GM10847 (cell line): ENCODE measurements at regions not wholly inside any gene's neighbourhood (a gene's known extent, or its start where the extent isn't known, plus 50 kb on each side); places are given as distances from the start of the nearest gene placed in this dataset.

Experiments used
- POLR2A ChIP-seq: IDR thresholded peaks from 2 replicates; pipeline ENCODE4 v1.6.1; 2011; ENCODE audit not compliant: insufficient read length; ENCODE audit errors: extremely low read depth

DNA sequence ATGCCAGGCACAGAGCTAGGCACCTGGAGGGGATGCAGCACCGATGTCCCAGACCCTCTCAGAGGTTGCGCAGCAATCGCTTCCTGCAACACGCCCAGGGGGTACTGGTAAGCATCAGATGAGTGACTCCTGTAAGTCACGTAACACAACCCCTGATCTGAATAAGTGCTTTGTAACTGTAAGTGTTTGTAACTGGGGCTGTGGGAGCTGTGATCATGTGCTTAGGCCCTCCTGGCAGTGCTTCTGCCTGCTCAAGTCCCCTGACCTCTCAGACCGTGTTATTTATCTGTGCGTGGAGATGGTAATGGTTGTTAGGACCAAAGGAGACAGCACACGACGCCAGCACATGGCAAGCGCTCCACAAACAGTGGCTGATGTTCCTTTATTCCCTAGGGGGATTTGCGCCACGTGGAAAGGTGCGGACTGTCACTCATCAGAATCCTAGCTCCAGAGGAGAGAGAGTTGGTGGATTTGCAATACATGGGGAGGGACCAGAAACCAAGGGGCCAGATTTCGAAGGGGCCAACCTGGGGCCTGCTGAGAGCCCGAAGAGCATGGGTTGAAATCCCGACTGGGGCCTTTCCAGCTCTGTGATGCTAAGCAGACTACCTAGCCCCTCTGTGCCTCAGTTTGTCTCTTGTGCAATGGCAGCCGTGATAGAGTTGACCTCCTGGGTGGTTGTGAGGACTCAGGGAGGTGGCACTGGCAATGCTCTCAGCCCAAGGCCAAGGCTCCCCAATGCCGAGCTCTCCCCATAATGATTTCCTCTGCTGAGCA lies 151.8 kb downstream of the IRF8 start:
- TF ChIP-seq POLR2A = no peak

DNA sequence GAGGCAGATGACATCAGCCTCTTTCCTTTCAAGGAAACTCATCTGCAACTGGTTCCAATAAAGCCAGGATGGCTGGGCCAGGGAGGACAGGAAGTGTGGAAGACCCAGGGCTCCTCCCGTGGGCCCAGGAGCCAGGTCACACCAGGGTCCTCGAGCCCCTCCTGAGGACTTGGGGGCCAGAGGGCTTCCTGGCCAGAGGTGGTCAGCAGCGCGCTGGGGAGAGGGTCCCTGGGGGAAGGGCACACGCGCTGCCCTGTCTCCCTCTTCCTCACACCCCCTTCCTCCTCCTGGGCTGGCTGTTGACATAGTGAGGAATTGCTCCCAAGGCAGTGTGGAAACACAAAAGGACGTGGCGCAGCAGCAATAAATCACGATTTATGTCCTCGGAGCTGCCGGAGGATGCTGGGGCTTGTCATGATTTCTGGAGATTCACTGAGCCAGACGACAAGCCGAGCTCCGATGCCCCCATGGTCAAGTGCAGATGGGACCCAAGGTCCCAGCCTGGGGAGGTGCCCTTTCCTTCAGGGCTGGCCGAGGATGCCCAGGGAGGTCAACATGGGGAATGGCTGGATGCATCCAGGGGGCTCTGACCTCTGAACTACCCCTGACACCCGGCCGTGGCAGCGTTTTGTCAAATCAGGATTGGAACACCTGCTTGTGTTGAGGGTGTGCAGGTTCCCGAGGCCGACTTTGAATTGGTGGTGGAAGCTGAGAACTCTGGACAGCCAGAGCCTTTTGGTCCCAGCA lies 152.6 kb downstream of the IRF8 start:
- no peak for TF ChIP-seq POLR2A

DNA sequence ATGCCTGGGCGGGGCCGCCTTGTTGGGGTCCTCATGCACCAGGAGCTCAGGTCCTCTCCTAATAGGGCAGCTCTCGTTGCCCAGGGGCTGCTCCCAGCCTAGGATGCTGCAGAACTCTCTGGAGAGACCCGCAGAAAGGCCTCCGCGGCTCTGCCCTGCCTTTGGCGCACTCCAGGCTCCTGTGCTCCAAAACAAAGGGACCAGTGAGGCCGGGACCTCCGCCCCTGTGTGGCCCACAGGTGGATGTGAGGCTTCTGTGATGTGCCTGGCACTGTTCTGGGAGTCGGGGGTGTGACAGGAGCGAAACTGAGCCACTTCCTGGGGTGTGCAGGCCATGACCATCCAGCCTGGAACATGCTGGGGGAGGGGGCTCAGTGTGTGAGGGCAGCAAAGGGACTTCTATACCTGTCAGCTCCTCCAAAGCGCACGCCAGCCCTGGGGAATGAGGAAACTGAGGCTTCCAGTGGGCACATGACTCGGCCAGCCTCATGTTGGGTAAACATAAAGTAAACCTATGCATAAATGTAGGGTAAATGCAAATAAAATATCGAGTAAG lies 153.2 kb downstream of the IRF8 start:
- no peak for TF ChIP-seq POLR2A

DNA sequence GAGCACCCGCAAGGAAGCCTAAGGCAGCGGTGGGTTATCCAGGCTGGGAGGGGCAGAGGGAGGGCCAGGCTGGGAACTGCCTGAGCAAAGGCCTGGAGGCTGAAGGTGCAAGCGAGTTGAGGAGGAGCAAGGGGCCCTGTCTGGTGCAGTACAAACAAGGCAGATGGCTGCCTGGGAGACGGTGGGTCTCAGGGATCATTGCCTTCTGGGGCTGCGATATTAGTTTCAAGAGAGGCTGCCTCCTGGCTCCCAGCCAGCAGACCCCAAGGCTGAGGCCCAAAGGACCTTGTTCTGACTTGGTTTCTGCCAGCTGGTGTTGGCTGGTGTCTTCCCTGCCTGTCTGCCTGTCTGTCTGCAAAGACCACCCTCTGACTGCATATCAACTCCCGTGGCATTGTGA lies 154.0 kb downstream of the IRF8 start:
- TF ChIP-seq POLR2A = no peak

DNA sequence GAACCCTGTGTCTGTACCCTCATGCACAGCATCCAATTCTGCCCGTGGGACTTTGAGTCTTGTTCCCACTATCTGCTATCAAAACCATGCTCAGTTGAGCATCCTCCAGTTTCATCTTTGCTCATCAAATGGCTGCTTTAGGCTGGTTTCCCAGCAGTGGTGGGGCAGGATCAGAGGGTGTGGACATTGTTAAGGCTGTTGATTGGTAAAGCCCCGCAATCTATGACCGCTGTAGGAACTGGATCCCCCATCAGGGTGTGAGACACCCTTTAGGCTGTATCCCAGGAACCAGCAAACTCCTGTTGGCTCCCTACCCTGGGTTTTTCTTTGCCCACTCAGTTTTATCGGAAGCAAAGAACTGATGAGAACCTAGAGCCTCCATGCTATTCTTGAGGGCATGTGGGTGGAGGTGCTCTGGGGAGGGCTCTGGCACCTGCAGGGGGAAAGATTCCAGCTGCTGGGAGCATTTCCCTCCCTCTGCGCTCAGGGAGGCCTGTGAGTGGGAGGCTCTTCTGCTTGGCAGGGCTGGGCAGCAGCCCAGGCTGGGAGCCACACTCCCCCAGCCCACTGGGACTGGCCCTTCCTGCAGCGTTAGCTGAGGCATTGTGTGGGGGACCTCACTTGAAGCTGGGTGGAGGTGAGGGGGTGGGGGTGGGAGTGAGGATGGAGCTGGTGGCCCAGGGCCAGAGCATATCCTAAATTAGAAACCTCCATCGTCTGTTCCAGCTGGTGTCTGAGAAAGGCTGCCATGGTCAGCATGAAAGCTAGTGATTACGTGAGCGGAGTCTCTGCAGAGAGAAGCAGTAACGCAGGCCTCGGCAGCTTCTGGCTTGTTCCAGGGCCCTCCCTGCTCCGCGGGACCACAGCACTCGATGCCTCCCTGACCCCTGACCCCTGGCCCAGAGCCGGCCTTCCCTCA lies 160.6 kb downstream of the IRF8 start:
- TF ChIP-seq POLR2A = no peak

DNA sequence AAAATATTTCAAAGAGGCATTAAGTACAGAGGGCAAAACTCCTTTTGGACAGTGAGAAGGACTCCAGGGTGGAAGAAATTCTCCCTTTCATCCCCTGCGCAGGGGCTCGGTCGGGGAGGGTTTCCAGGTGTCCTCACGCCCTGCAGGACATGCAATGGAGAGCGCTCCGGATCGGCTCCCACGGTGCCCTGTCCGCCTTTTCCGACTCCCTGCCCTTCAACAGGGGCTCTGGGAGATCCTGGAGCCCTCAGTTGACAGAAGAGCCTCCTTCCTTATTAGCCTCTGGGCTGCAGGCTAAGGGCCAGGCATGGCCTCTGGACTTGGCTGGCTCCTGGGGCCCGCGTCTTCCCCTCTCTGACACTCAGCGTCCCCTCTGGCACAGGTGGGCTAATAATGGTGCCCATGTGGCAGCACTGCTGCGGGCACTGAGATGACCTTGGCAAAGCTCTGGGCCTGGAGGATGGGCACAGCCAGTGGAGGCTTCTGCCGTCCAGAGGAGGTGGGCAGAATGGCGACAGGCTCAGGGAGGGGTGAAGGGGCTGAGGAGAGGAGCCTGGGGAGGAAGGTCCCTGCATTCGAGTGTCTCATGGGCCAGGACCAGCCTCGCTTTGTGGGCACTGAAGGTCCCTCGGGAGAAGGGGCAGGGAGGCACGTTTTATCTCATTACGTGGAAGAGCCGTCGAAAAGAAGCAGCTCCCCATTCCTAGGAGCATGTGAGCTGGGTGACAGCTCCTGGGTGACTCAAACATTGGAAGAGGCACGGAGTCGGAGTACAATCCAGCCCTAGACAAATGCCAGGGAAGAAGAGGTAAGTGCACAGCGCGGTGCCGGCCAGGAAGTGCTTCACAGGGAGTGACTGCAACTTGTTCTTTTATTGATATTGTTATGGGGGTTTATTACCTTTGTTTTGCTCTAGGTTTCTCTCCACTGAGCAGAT lies 161.7 kb downstream of the IRF8 start:
- TF ChIP-seq POLR2A = no peak

DNA sequence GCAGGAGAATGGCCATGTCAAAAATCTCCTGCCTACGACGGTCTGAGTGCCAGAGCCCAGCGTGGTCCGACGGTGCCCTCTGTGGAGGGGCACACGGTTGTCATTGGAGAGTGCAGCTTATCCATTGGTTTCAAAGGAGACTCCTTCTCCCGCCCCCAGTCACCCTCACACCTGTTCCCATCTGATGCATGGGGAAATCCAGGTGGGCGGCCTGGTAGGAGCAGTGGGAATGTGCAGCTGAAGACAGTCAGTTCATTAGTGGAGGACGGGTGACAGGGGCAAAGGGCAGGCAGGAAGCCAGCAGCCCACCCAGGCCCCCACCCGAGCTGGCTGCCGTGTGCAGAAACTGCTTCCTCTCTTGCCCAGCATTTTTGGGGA lies 162.3 kb downstream of the IRF8 start:
- no peak for TF ChIP-seq POLR2A

DNA sequence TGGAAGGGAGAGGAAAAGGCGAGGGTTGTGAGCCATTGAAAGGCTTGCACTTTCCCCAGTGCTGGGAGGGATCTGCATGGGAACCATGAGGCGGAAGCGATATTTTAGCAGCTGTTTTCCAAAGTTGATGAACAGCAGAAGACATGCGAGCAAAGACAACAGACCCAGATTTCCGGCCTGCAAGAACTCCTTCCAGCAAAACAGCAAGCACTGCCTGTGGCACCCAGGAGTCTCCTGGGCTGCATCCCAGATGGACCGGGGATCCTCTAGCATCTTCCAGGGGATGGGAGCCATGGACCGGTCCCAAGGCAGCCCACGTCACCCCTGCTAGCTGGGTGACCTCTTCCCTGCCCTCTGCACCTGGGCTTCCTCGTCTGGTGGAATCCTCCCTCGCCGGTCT lies 162.8 kb downstream of the IRF8 start:
- no peak for TF ChIP-seq POLR2A

DNA sequence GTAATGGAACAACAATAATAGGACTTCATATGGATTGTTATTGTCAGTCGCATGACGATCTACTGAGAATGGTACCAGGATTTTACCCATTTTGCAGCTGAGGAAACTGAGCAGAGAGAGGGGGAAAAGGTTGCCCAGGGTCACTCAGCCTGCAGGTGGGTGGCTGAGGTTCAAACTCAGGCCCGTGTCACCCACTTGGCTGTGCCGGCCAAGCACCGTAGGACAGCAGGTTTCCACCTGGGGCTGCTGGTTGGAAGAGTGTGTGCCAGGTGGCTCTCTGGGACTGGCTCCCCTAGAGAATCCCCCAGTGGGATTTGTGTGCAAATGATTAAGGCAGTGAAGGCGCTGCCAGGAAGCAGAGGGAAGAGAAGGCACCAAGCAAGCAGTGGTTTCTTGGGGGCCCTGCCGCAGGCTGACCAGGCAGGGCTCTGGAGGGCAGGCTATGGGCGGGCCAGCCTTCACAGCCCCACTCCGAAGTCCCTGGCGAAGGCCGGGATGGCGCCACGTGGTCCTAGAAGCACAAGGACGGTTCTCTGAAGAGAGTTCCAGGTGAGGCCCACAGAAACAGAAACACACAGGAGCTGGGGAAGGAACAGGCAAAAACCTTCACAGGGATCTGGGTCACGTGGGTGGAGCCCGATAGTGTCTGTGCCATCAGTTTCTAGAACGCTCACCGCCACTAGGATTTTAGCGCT lies 163.5 kb downstream of the IRF8 start:
- TF ChIP-seq POLR2A = no peak

DNA sequence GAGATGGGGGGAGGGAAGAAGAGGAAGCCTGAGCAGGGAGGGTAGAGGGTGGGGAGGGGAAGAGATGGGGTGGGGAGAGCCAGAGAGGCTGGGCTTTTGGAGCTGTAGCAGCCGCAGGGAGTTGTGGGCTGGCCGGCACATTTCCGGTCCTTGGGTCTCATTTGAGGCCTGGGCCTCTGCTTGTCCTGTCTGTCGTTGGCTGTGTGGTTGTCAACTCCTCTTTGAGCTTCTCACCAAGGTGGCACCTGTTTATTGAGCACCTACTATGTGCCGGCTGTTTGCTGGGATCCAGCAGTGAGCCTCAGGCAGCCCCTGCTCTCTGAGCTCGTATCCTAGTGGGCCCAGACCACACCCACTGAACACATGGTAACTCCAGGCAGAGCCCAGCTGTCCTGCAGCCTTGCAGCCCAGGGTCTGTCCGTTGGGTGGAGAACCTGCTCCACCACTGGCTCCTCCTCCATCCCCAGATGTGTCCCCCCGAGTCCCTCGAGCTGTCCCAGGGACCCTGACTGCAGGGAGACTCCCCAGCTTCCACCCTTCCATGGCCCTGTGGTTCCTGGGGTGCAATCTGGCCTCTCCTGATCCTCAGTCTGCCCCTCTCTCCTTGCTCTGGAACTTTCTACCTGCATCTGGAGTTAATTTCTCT lies 164.9 kb downstream of the IRF8 start:
- no peak for TF ChIP-seq POLR2A

DNA sequence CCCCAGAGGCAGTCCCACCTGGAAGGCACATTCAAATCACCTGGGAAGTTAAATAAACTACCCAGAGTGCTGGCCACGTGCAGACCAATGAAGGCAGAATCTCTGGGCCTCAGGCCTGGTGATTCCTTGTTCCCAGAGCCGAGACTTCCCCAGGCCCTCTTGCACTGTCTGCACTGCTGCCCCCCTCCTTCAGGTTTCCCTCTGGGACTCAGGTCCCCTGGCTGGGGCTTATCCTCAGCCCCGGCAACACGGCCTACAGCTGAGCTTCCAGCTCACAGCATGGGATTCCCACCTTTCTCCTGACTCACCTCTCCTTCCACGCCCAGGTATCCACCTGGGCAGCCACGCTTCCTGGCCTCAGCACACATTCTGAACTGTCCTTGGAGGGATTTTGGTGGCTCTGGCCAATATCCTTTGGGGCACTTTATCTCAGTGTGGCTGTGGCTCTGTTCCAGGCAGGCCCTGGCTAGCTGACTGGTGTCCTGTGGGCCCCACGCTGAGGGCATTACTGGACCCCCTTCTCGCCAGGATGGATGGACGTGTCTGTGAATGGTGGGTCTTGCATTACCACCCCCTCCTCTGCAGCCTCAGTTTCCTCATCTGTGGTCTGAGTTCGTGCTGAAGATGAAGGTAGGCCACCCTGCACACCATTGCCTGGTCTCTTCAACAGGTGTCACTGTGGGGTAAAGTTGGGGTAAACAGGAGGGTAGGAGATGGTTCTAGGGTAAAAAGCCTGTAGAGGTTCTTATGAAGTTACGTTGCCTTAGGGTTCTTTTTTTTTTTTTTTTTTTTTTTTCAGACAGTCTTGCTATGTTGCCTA lies 165.7 kb downstream of the IRF8 start:
- TF ChIP-seq POLR2A = no peak

DNA sequence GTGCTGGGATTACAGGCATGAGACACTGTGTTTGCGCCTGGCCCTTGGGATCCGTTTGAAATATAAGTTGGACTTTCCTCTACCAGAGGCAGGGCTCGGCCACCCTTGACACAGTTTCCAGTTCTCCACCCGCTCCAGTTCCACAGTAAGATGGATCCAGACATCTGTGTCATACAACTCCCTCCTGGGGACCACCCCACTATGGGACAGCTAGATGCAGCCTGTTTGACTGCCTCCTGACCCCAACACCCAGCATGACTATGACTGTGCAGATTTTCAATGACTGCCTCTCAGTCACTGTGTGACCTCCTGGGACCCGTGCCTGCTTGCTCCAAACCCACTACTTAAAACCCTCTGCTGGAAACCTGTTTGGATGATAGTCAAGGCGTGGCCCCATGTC lies 166.7 kb downstream of the IRF8 start:
- no peak for TF ChIP-seq POLR2A
